HG03108 (cell line): ENCODE measurements at regions not wholly inside any gene's neighbourhood (a gene's known extent, or its start where the extent isn't known, plus 50 kb on each side); places are given as distances from the start of the nearest gene placed in this dataset.
"Not testable (repeated sequence)": the region's sequence is repeated elsewhere in the genome, so short reads cannot be mapped to it uniquely, and the experiment has no call there.

Experiments used
- ATAC-seq: cut with Tn5 transposase; IDR thresholded peaks from one replicate; pipeline ENCODE4 v1.9.1; 2021; ENCODE audit warnings: moderate library complexity; ENCODE audit not compliant: unreplicated experiment

DNA sequence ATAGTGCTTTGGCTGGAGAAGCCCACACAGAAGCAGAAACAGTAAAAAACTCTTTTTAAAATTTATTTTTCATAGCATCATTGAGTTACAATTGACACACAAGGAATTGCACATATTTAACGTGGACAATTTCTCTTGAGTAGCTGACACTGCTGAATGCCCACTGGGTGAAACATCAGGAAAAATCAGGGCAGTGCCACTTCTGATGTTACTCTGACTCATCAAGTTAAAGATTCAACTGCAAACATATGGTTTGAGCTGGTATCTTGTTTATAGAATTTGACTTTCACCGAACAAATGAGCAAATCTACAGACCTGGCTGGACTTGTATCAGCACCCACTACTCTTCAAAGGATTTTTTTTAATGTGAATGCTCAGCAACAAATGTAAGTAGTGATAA, 66.3 kb upstream of the CTSV start:
- ATAC-seq: not testable (repeated sequence)

DNA sequence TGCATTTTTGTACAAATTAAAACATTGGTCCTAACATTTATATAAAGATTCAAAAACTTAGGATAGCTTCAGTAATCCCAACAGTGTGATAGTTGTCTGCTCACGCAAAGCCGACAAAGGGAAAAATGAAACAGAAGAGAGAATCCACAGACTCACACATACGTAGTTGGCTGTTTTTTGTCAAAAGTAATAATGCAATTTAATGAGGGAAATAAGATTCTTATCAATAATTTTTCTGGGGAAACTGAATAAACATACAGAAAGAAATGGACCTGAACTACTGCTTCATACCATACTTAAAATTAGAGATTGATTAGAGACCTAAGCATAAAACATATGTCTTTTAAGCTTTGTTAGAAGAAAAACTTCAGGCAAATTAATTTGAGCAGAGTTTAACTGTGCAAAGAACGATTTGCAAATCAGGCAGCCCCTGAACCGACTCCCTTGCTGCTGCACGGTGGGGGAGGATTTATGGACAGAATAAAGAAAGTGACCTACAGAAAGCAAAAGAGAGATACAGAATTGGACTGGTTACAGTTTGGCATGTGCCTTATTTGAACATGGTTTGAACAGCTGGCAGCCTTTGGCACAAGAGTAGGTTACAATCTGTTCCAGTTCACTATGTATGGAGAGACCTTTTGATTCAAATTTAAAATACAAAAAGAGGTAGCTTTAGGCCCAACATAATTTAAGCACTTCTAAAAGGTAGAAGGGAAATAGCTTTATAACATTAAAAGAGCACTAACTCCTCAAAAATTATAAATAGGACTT, 64.9 kb upstream of the CTSV start:
- ATAC-seq: not testable (repeated sequence)

DNA sequence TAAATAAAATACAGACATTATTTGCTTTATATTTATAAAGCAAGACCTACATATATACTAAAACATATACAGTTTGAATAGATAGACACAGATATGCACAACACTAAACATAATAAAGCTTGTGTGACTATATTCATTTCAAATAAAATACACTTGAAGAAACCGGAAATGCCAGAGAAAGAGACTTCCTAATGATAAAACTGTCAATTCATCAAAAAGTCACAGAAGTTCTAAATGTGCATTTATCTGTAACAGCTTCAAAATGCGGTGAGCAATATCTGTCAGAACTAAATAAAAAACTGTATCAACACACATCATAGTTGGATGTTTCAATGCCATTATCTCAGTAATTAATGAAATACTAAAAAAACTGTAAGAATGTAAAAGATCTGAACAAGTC, 60.6 kb upstream of the CTSV start:
- not testable (repeated sequence) for ATAC-seq

DNA sequence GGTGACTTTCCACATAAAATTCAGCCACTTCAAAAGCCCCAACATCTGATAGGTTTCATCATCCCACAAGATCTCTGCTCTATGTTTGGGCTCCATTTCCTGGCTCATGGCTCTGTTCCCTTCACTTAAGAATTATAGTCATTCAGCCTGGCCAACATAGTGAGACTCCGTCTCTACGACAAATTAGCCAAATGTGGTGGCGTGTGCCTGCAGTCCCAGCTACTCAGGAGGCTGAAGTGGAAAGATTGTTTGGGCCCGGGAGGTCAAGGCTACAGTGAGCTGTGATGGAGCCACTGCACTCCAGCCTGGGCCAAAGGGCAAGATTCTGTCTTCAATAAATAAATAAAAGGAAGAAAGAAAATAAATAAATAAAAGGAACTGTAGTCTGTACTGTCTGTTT, 57.9 kb upstream of the CTSV start:
- ATAC-seq: no peak

DNA sequence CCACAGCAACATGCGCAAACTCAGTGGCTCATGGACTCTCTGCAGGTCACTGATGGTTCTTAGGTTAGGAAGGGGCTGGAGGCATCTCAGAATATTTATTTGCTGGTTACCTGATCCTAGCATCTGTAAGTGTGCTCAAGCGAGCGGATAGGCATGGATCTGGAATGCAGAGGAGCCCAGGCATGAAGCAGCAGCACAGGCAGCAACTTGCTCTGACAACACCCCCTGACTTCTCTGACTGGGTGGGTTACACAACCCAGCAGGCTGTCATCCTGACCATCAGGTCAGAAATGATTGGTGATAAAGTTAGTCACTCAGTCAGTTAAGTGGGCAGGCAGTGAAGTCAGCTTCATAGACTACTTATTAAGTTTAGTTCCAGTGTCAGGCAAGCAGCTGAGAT, 50.4 kb upstream of the CTSV start:
- not testable (repeated sequence) for ATAC-seq
